Activated B cell treated with CpG ODN at 0.5 μM for 24 hours (primary cell): ENCODE measurements at regions not wholly inside any gene's neighbourhood (a gene's known extent, or its start where the extent isn't known, plus 50 kb on each side); places are given as distances from the start of the nearest gene placed in this dataset.

Source experiments
- ATAC-seq: fragments of 200-7000 bp; cut with Tn5 transposase; one replicate; pipeline ENCODE4 v1.10.0; 2021; ENCODE audit warnings: low read depth, mild to moderate bottlenecking, moderate library complexity
- CTCF ChIA-PET: fragments of 350-600 bp; sonication (Branson Sonifier 250); formaldehyde crosslinking; loops from one replicate; lab custom pipeline; 2021; ENCODE audit warnings: antibody characterized with exemption; lab: Charles Lee
- POLR2A ChIA-PET: fragments of 350-600 bp; sonication (Branson Sonifier 250); formaldehyde crosslinking; loops from one replicate; lab custom pipeline; 2021; ENCODE audit warnings: antibody characterized with exemption; lab: Charles Lee
- DNase-seq: peaks from one replicate; pipeline ENCODE4 v3.0.0; 2022
- H3K27ac Mint-ChIP-seq: one replicate; pipeline ENCODE4 v1.8.0; 2020; ENCODE audit warnings: mixed read lengths
- H3K27me3 Mint-ChIP-seq: one replicate; pipeline ENCODE4 v1.8.0; 2021; ENCODE audit warnings: mixed read lengths
- H3K36me3 Mint-ChIP-seq: one replicate; pipeline ENCODE4 v1.8.0; 2021; ENCODE audit warnings: low read depth, mixed read lengths
- H3K4me1 Mint-ChIP-seq: one replicate; pipeline ENCODE4 v1.8.0; 2021; ENCODE audit warnings: mixed read lengths
- H3K4me3 Mint-ChIP-seq: one replicate; pipeline ENCODE4 v1.8.0; 2020; ENCODE audit warnings: mild to moderate bottlenecking, mixed read lengths
- H3K9me3 Mint-ChIP-seq: one replicate; pipeline ENCODE4 v1.8.0; 2020; ENCODE audit warnings: mixed read lengths
- CTCF ChIP-seq: fragments of 200-600 bp; IDR thresholded peaks from one replicate; pipeline ENCODE4 v1.8.0; 2022; ENCODE audit warnings: antibody characterized with exemption, mild to moderate bottlenecking
- intact Hi-C: fragments of 100-400 bp; cut with micrococcal nuclease; formaldehyde crosslinking; loops from one replicate; pipeline ENCODE4 v1.15.1; 2024

GRCh38 chr4:123972031-123972430 lies 575.4 kb downstream of the SPRY1 start:
- TF ChIP-seq CTCF, result no peak
- peaks cover 3% of the 10 kb centered on the region for H3K4me1 Mint-ChIP-seq
- ChIA-PET POLR2A (no interaction called here), CTCF (no interaction called here)
- no peak overlapping the region for H3K27ac Mint-ChIP-seq
- no peaks in the 10 kb centered on the region for H3K27me3 Mint-ChIP-seq
- intact Hi-C loops, result no loop called here
- DNase-seq (no peak), ATAC-seq (no peak)
- no peak overlapping the region for H3K4me3 Mint-ChIP-seq
- H3K9me3 Mint-ChIP-seq, result no peaks in the 10 kb centered on the region
- H3K36me3 Mint-ChIP-seq, result no peaks in the 10 kb centered on the region

- no peaks in the 10 kb centered on the region for H3K9me3 Mint-ChIP-seq
- no peak for DNase-seq
- H3K27ac Mint-ChIP-seq, result no peak overlapping the region
- H3K4me1 Mint-ChIP-seq, result peaks cover 3% of the 10 kb centered on the region
- H3K4me3 Mint-ChIP-seq, result no peak overlapping the region
- intact Hi-C loops, result no loop called here
- no peaks in the 10 kb centered on the region for H3K27me3 Mint-ChIP-seq
- H3K36me3 Mint-ChIP-seq, result no peaks in the 10 kb centered on the region
- no peak for TF ChIP-seq CTCF
- CTCF ChIA-PET, result no interaction called here
- no peak for ATAC-seq
- POLR2A ChIA-PET, result no interaction called here
Observed at GRCh38 chr4:123974386-123975149, 578.0 kb downstream of the SPRY1 start.

GRCh38 chr4:123976285-123976684 lies 579.7 kb downstream of the SPRY1 start:
- intact Hi-C loops, result no loop called here
- H3K4me1 Mint-ChIP-seq, result peaks cover 3% of the 10 kb centered on the region
- ChIA-PET CTCF (no interaction called here), POLR2A (no interaction called here)
- H3K27me3 Mint-ChIP-seq, result no peaks in the 10 kb centered on the region
- H3K4me3 Mint-ChIP-seq, result no peak overlapping the region
- DNase-seq, result no peak
- no peak for ATAC-seq
- no peak for TF ChIP-seq CTCF
- no peaks in the 10 kb centered on the region for H3K36me3 Mint-ChIP-seq
- H3K9me3 Mint-ChIP-seq, result no peaks in the 10 kb centered on the region
- no peak overlapping the region for H3K27ac Mint-ChIP-seq

- Mint-ChIP-seq H3K27ac (no peak overlapping the region), H3K9me3 (no peaks in the 10 kb centered on the region), H3K36me3 (no peaks in the 10 kb centered on the region), H3K4me1 (peaks cover 3% of the 10 kb centered on the region), H3K27me3 (no peaks in the 10 kb centered on the region), H3K4me3 (no peak overlapping the region)
- DNase-seq (no peak), ATAC-seq (no peak)
- intact Hi-C loops, result no loop called here
- ChIA-PET CTCF (no interaction called here), POLR2A (no interaction called here)
- no peak for TF ChIP-seq CTCF
Observed at GRCh38 chr4:123976819-123977218, 580.2 kb downstream of the SPRY1 start.

GRCh38 chr4:123977641-123978081 lies 581.1 kb downstream of the SPRY1 start:
- no peak for TF ChIP-seq CTCF
- no peaks in the 10 kb centered on the region for H3K27me3 Mint-ChIP-seq

More at GRCh38 chr4:123977641-123978081, 581.1 kb downstream of the SPRY1 start:
- CTCF ChIA-PET, result no interaction called here
- DNase-seq (no peak), ATAC-seq (no peak)
- Mint-ChIP-seq H3K4me3 (no peak overlapping the region), H3K4me1 (peaks cover 3% of the 10 kb centered on the region), H3K27ac (no peak overlapping the region), H3K36me3 (no peaks in the 10 kb centered on the region), H3K9me3 (no peaks in the 10 kb centered on the region)
- intact Hi-C loops, result no loop called here
- POLR2A ChIA-PET, result no interaction called here
